ENCODE measurements at regions not wholly inside any gene's neighbourhood (a gene's known extent, or its start where the extent isn't known, plus 50 kb on each side); places are given as distances from the start of the nearest gene placed in this dataset.

GRCh38 chr5:62942384-62942783 is 363.8 kb downstream of the LRRC70 start:
- TF ChIP-seq EZH2 (IDR thresholded peaks at IDR 0.05; ENCODE audit: borderline replicate concordance, low read length), result no peak
- TF ChIP-seq CTCF (IDR thresholded peaks at IDR 0.05; ENCODE audit: low read length), result no peak

All from OCI-LY1 (cell line).